Cerebellar cortex (tissue), 1 donor: ENCODE measurements at regions not wholly inside any gene's neighbourhood (a gene's known extent, or its start where the extent isn't known, plus 50 kb on each side); places are given as distances from the start of the nearest gene placed in this dataset.
A peak's percentile ranks its signal among the peaks of the same experiment; 100 is the strongest.
"Not testable (repeated sequence)": the region's sequence is repeated elsewhere in the genome, so short reads cannot be mapped to it uniquely, and the experiment has no call there.

Source experiments
- DNase-seq: peaks from one replicate; pipeline ENCODE4 v3.0.0-alpha.2; 2015; ENCODE audit warnings: low spot score

DNA sequence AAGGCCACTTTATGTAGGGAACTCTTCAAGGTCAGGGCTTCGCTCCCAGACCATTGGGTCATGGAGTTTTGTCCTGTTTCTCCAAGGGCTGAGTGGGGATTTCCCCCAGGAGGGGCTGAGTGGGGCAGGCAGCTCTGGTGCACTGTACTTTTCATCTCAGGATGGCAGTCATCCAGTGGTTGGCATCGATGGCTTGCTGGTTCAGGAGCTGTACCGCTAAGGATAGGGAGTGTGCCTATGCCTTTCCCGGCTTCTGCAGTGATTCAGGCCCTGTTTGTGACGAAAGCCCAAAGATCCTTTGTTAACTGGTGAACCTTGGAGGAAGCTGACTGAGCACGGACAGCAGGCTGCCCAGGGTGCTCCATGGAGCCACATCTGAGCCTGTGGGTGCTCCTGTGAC, 100.1 kb upstream of the GADD45A start:
- no peak for DNase-seq

DNA sequence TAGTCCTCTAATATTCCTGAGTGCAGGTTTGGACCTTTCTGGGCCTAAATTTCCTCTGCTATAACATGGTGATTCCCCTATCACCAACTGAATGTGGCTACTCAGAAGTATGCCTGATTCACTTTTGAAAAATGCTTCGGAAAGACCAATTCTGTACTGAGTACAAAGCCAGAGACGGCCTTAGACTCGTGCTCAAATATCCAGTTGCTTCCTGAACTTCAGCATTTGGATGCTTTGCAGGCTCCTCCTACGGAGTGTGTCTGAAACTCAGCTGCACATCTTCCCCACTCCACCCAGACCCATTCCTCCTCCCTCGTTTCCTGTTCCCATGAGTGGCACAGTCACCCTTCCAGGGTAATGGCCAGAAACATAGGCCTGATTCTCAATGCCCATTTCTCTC, 98.4 kb upstream of the GADD45A start:
- no peak for DNase-seq

DNA sequence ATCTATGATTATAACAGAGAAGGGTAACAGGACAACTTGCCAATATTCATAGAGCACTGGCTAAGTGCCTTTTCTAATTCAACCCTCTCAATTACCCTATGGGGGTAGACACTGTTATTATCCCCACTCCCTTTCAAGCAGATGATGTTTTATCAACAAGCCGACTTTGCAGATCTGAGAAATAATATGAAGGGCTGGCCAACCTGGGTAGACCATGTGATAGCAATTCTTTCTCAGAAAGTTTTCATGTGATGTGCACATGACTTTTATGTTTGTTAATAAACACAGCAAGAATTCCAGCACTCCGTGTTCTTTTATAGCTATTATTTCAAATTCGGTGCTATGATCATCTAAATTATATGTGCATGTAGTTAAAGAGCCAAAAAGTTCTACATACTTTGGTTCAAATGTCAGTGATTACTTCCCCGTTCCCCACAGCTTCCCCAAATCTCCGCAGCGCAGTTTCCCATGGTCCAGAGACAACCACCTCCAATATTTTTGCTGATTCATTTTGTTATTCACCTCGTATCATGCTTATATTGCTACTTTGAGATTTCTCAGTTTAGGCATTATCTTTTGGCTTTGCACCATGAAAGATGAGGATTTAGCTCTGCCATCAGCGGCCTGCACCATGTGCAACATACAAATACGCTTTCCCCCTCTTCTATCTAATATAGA, 96.7 kb upstream of the GADD45A start:
- no peak for DNase-seq

DNA sequence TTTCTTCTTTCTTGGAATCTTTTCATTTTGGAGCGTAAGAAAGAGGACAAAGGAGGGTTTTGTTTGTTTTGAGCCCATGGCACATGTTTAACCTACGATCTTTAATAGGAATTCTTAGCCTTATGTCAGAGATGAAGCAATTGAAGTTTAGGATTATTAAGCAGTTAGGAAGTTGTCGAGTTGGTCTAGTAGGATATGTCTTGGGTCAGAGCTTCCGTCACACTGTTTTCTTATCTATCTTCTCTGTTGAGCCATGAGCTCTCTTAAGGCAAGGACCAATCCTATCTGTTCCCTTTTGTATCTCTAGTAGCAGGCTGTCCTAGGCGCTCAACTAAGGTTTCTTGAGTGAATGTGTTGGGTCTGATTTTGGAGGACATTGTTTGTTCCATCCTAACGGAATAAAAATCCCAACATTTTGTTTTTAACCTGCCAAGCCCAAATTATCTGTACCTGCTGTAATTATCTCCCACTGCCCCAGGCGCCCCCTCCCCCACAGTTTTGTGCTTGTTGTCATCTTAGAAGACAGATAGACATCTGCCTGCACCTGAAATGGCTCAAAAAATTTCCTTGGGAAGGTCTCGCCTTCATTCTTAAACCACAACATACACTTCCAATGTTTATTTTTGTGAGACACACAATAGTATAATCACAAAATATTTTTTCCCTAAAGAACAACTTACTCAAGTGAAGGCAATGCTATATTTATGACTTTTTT, 95.3 kb upstream of the GADD45A start:
- no peak for DNase-seq

DNA sequence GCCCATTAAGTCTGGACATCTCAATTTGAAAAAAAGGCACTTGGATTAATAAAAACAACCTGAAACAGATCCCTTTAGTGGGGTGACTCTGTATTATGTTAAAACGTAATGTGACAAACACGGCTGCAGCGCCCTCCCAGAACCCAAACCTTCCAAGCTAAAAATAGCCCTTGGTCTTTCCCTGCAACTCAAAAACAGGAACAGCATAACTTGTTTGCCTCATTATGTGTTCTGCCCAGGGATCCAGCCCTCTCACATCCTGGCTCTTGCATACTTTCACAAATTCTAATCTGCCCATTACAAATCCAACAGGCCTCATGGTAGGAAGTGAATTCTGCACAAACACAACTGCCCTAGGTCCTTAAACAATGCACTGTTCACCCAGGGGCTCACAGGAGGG, 94.7 kb upstream of the GADD45A start:
- DNase-seq, result peak; percentile 2

DNA sequence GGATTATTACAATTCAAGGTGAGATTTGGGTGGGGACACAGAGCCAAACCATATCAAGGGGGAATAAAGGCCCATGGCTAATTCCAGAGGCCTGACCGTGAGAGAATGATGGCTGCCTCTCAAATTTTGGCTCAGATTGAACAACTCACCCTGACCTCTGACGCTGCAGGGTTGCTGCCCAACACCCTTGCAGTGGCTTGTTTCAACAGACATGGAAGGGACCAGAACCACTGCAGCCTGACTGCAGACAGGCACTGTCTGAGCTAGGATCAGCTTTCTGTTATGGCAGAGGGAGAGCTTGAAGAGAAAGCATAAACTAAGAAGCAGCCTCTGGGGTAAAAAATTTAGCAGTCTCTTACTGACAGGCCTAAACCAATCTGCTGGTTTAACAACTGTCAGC, 90.2 kb upstream of the GADD45A start:
- DNase-seq, result no peak

DNA sequence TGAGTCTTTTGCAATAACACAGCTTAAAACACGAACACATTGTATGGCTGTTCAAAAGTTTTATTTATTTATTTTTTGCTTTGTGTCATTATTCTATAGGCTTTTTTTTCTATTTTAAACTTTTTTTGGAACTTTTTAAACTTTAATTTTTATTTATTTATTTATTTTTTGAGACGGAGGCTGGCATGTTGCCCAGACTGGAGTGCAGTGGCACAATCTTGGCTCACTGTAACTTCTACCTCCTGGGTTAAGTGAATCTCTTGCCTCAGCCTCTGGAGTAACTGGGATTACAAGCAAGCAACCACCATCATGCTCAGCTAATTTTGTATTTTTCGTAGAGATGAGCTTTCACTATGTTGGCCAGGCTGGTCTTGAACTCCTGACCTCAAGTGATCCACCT, 88.3 kb upstream of the GADD45A start:
- DNase-seq, result no peak

DNA sequence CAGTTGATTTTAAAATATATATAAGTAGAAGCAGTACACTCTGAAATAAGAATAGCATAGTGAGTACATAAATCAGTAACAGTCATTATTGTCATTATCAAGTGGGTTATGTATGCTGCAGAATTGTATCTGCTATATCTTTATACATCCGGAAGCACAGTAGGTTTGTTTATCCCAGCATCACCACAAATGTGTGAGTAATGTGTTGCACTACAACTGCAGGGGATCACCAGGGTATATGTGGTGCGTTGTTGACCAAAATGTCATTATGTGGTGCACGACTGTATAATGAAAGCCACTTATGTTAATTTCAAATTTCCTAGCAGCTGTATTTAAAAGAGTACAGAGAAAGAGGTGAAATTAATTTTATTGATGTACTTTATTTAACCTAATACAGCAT, 87.7 kb upstream of the GADD45A start:
- no peak for DNase-seq

DNA sequence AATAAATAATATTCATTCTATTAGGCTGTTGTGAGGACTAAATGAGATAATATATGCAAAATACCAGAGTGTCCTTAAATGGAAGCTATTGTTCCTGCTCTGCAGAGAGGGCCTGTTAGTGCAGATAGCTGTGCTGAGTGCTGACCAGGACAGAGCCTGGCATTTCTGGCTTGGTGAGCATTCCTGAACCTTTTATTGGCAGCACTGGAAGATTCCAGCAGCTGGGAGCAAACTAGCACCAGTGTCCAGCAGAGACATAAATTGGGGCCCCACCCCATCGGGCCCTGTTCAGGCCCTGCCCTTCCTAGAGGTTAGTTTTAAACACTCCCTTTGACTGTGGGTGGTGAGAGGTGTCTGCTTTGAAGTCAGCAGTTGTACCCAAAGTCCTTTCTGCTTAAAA, 85.9 kb upstream of the GADD45A start:
- no peak for DNase-seq

DNA sequence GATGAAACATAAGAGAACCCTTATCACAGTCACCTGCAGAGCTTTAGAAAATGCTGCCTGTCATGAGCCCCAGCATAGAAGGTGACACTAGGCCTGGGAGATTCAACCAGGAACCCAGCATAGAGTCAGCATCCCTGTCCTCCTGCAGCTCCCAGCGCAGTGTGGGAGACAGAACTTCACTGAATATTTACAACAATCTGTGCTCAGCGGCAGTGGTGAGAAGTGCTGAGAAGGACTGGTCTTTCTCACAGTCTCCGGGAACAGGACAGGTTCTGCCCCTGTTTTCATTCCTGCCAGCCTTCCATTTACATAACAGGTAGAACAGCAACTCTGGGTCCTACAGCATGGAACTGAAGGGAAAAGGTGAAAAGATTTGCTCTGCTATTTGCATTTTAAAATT, 83.5 kb upstream of the GADD45A start:
- no peak for DNase-seq

DNA sequence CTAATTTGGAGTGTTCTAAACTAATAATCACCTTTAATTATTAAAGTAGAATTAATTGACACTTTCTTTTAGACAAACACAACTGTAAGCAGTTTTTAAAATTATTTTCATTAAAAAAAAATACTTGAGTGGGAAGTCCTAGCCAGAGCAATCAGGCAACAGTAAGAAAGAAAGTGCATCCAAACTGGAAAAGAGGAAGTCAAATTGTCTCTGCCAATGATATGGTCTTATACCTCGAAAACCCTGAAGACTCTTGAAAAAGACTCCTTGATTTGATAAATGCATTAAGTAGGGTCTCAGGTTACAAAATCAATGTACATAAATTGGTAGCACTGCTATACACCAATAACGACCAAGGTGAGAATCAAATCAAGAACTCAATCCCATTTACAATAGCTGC, 83.0 kb upstream of the GADD45A start:
- DNase-seq, result no peak

DNA sequence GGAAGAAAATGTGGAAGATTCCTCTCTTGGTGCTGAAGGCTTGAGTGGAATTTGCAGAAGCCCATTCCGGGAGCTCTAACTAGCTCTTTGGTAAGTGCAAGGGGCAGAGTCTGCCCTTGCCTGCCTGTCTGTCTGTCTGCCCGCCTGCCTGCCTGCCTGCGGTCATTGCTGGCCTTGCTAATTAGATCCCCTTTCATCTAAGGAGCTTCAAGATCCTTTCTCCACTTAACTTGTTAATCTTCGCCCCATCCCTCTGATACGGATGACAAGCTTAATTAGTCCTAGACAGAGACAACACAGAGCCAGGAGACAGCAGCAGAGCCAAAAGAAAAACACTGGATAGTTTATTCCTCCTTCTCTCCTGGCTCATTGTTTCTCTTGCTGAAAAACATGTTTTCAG, 80.2 kb upstream of the GADD45A start:
- no peak for DNase-seq

DNA sequence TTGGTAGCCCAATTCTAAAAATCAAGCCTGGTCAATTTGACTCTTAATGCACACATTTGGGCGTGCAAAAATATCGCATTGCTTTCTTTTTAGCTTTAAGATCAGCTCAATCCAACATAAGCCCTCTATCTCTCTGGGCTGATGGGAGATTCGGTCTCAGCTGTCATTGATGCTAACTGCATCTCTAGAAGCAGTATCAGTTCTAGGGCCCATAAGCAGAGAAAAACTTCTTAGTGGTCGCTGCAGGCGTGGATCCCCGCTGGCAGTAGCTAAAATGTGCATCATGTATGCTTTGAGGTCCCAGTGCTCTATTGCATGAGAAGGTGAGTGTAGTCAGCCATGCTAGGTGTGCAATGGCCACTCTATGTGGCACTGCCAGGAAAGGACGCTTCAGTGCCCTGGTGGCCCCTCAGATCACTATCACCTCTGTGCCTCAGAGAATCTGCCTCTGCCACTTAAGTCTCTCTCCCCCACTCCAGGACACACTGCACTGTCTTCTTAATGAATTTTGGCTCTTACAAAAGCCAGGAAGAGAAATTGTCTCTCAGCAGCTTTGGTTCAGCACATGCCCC, 79.7 kb upstream of the GADD45A start:
- no peak for DNase-seq

DNA sequence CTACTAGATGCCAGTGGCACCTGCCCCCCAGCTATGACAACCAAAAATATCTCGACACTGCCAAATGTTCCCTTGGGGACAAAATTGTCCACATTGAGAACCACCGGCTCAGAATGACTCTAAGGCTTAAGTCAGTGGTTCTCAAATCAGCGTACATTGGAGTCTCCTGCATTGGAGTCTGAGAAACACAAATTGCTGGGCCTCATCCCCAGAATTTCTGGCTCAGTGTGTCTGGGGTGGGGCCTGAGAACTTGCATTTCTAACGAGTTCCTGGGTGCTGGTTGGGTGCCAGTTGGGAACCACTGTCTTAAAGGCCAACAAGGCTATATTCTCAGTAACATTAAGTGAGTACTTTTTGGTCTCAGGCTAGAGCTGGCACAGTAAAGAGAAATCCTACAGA, 77.7 kb upstream of the GADD45A start:
- no peak for DNase-seq

DNA sequence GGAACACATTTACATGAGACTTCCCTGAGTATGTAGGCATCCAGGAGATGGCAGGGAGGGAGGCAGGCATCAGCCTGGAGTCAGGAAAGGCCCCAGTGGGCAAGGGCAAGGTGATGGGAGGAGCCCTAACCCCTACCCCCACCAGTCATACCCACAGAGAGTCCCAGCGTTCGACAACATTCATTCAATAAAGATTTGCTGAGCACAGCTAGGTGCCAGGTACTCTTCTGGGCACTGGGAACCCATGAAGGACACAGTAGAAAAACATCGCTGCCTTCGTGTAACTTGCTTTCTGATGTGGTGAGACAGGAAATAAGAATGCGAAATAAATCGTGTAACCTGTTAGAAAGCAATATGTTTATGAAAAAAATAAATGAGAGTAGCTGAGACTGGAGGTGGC, 77.3 kb upstream of the GADD45A start:
- DNase-seq, result no peak

DNA sequence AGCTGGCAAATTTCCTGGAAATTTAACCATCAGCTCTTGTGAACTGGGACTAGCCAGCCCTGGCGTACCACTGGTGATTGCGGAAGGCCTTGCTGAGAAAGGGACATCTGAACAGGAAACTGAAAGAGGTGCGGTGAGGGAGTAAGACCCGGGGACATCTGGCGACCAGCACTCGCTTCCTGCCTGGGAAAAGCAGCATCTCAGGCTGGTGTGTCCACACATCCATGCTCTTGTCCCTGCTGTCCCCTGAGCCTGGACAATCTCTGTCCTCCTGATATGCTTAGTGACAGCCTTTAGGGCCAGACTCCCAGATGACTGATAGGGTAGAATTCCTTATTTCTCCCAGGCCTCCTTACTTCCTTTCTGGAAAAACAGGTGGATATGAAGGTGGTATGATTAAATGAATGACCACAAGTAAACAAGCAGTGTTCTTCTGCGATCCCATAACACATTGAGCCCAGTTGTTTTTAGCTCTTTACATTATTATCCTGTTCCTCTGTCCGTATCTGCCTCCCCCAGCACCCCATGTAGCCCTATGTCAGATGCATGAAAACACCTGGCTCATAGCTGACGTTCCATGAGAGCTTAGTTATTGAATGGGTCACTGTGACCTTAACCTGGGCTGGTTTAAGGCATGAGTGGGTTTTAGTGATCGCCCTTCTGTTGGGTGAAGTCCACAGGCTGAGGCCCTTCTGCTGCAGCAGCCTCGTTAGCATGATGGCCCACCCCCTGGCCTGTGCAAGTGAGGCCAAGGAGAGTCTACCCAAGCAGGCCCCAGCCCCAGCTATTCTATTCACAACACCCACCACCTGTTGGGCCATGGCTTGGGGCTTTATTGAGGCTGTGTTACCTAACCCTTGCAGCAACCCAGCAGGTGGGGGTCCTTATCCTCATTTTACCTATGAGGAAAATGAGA, 76.1 kb upstream of the GADD45A start:
- no peak for DNase-seq

DNA sequence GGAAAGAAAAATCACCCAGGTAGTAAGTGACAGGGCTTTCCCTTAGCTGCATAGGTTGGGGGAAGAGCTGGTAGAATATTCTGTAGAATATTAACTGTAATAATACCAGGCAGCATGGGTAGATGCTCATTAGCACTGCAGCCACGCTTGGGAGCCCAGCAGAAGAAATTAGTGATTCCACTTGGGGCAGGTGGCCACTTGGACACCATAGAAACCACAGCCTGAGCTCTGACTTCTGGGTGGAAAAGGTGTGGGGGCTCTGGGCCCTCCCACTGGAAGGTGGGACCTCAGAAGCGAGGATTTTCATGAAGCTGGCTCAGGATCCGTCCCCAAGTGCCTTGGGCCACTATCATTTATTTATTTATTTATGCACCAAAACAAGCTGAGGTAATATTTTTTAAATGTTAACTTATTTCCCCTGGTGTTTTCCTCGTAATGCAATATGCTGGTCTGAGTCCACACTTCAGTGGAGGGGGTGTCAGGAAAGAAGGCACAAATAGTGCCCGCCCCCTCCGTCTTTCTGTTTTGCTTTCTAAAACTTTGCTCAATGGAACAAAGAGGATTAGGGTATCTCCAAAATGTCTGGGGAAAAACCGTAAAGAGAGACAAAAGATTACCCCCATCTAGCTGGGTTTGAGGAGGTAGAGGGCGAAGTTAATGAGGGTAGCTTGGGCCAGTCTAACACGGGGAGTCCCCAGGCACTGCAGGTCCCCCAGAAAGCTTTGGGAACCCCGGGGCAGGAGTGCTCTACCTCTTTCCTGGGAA, 75.2 kb upstream of the GADD45A start:
- DNase-seq, result no peak

DNA sequence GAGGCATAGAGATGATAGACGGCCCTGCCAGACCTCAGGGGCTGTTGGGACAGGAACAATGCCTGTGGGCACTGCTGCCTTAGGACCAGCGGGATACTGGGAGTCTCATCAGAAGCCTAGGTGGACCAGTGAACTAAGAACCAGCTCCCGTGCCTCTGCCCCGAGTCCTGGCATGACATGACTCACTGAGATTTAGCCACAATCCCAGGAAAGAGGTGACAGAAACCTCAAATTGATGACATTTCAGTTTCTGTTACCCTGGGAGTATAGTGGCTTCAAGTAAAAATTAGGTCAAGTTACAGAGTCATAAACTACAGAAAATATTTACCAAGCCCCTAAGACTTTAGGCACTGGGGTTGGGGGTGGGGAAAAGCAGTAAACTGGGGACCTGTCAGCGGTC, 74.6 kb upstream of the GADD45A start:
- no peak for DNase-seq

DNA sequence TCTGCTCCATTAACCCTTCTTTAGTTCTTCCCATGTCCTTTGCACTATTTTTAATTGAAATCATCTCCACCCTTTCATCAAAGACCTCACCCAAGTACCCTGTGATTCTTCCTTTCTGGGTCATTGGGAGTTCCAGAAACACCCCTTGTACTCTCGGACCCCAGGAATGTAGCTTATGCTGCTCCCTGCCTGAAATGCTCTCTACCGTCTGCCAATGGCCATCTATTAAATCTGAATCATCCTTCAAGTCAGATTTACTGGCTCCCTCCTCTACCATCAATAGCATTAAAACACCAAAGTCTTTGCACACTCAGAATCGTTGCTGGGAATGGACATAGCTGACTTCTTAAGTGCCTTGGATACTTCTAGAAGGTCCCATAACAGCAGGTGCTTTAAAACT, 73.2 kb upstream of the GADD45A start:
- DNase-seq, result no peak

DNA sequence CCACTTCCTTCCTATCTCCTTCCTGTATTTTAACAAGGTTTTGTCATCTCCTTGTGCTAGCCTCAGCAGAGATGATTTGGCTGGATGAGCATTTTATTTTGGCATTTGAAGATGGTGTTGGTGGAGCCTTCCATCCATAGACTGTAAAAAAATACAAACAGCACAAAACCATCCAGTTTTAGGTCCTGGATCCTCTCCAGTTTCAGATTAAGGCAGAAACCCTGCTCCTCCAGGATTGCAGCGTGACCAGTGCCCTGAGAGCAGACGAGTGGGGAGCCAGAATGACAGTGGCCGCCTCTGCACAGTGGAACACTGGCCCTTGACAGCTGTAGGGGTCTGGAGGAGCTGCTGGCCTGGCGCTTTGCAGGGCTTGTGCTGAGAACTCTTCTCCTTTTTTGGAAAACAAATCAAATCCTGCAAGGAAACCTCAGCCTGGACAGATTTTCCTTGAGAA, 72.2 kb upstream of the GADD45A start:
- DNase-seq, result no peak

DNA sequence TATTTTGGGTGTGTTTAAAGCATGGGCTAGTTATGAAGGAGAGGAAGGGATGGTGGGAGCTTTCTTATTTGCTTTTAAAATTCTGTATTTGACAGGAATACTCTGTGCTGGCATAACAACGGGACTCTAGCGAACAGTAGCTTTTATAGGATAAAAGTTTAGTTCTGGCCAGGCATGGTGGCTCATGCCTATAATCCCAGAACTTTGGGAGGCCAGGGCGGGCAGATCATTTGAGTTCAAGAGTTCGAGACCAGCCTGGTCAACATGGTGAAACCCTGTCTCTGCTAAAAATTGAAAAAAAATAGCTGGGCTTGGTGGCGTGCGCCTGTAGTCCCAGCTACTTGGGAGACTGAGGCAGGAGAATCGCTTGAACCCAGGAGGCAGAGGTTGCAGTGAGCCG, 71.5 kb upstream of the GADD45A start:
- not testable (repeated sequence) for DNase-seq

DNA sequence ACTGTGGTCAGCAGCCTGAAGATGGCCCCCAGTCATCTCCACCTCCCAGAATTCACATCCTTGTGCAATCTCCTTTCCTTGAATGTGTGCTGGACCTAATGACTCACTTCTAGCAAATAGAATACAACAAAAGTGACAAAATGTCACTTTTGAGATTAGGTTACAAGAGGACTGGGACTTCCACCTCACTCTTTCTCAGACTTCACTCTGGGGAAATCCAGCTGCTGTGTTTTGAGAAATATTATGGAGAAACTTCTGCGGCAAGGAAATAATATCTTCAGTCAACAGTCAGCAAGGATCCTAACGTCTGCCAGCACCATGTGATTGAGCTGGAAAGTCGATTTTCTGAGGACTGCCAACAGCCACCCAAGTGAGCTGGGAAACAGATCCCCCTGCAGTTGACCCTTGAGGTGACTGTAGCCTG, 70.5 kb upstream of the GADD45A start:
- no peak for DNase-seq
